GM23338 (cell line): ENCODE measurements at regions not wholly inside any gene's neighbourhood (a gene's known extent, or its start where the extent isn't known, plus 50 kb on each side); places are given as distances from the start of the nearest gene placed in this dataset.

Source experiments
- CREB1 ChIP-seq: fragments of 250-450 bp; sonication (Bioruptor Pico); IDR thresholded peaks from 2 replicates; pipeline ENCODE4 v1.5.0; 2020; ENCODE audit warnings: low read depth, mild to moderate bottlenecking, moderate library complexity
- CTCF ChIP-seq, 2 experiments: fragments of 200-600 bp in 1 of 2; sonication (generic) in 1 of 2; conservative IDR thresholded peaks; 2 replicates each; pipeline versions ENCODE4 v1.5.1 to v1.6.1; 2016 to 2017; ENCODE audit warnings: antibody characterized with exemption in 2 of 2, low read depth in 2 of 2, mild to moderate bottlenecking in 2 of 2, moderate library complexity in 1 of 2
- EZH2 ChIP-seq: fragments of 200-600 bp; sonication (generic); IDR thresholded peaks from one replicate; pipeline ENCODE4 v1.8.0; 2017; ENCODE audit warnings: antibody characterized with exemption, mild to moderate bottlenecking, low read depth; ENCODE audit not compliant: unreplicated experiment
- EZH2phosphoT487 ChIP-seq: fragments of 200-600 bp; sonication (generic); IDR thresholded peaks from one replicate; pipeline ENCODE4 v1.8.1; 2018; ENCODE audit warnings: antibody characterized with exemption; ENCODE audit not compliant: unreplicated experiment
- JUNB ChIP-seq: IDR thresholded peaks from one replicate; pipeline ENCODE4 v1.6.1; 2016; ENCODE audit warnings: antibody characterized with exemption; ENCODE audit not compliant: unreplicated experiment
- NANOG ChIP-seq: IDR thresholded peaks from 2 replicates; pipeline ENCODE4 v1.6.1; 2016; ENCODE audit warnings: antibody characterized with exemption, borderline replicate concordance
- POLR2AphosphoS5 ChIP-seq: IDR thresholded peaks from 2 replicates; pipeline ENCODE4 v1.6.1; 2016; ENCODE audit warnings: antibody characterized with exemption, low read depth
- STAT1 ChIP-seq: IDR thresholded peaks from one replicate; pipeline ENCODE4 v1.6.1; 2016; ENCODE audit warnings: antibody characterized with exemption; ENCODE audit not compliant: unreplicated experiment
- ZNF114 ChIP-seq: fragments of 250-450 bp; sonication (Bioruptor Pico); IDR thresholded peaks from 2 replicates; pipeline ENCODE4 v1.5.0; 2020; ENCODE audit warnings: mild to moderate bottlenecking, moderate library complexity
- ZNF331 ChIP-seq: fragments of 250-450 bp; sonication (Bioruptor Pico); IDR thresholded peaks from 2 replicates; pipeline ENCODE4 v1.5.0; 2020; ENCODE audit warnings: low read depth, mild to moderate bottlenecking, moderate library complexity
- TF ChIP-seq, protein P1 (sequence below): IDR thresholded peaks from one replicate; pipeline ENCODE4 v1.6.1; 2018; ENCODE audit warnings: antibody characterized with exemption; ENCODE audit not compliant: unreplicated experiment
- TF ChIP-seq, protein P2 (sequence below): IDR thresholded peaks from 2 replicates; pipeline ENCODE4 v1.6.1; 2016; ENCODE audit warnings: antibody characterized with exemption

- TF ChIP-seq CTCF (conservative IDR thresholded peaks at IDR 0.05; ENCODE audit: low read depth in 2 of 2): no peak
- TF ChIP-seq EZH2: no peak
- no peak for TF ChIP-seq POLR2AphosphoS5
- TF ChIP-seq NANOG: no peak
- TF ChIP-seq, protein P1, sequence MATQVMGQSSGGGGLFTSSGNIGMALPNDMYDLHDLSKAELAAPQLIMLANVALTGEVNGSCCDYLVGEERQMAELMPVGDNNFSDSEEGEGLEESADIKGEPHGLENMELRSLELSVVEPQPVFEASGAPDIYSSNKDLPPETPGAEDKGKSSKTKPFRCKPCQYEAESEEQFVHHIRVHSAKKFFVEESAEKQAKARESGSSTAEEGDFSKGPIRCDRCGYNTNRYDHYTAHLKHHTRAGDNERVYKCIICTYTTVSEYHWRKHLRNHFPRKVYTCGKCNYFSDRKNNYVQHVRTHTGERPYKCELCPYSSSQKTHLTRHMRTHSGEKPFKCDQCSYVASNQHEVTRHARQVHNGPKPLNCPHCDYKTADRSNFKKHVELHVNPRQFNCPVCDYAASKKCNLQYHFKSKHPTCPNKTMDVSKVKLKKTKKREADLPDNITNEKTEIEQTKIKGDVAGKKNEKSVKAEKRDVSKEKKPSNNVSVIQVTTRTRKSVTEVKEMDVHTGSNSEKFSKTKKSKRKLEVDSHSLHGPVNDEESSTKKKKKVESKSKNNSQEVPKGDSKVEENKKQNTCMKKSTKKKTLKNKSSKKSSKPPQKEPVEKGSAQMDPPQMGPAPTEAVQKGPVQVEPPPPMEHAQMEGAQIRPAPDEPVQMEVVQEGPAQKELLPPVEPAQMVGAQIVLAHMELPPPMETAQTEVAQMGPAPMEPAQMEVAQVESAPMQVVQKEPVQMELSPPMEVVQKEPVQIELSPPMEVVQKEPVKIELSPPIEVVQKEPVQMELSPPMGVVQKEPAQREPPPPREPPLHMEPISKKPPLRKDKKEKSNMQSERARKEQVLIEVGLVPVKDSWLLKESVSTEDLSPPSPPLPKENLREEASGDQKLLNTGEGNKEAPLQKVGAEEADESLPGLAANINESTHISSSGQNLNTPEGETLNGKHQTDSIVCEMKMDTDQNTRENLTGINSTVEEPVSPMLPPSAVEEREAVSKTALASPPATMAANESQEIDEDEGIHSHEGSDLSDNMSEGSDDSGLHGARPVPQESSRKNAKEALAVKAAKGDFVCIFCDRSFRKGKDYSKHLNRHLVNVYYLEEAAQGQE: no peak
- TF ChIP-seq EZH2phosphoT487: no peak
- TF ChIP-seq CREB1 (CRISPR knock-in tag): no peak
- TF ChIP-seq ZNF331 (CRISPR knock-in tag): no peak
- no peak for TF ChIP-seq ZNF114 (CRISPR knock-in tag)
- TF ChIP-seq JUNB: no peak
- TF ChIP-seq STAT1: no peak
- TF ChIP-seq, protein P2, sequence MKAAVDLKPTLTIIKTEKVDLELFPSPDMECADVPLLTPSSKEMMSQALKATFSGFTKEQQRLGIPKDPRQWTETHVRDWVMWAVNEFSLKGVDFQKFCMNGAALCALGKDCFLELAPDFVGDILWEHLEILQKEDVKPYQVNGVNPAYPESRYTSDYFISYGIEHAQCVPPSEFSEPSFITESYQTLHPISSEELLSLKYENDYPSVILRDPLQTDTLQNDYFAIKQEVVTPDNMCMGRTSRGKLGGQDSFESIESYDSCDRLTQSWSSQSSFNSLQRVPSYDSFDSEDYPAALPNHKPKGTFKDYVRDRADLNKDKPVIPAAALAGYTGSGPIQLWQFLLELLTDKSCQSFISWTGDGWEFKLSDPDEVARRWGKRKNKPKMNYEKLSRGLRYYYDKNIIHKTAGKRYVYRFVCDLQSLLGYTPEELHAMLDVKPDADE: no peak
Observed at GRCh38 chr5:167481345-167481744, 810.1 kb upstream of the WWC1 start.
